HT-29 (cell line): ENCODE measurements at regions not wholly inside any gene's neighbourhood (a gene's known extent, or its start where the extent isn't known, plus 50 kb on each side); places are given as distances from the start of the nearest gene placed in this dataset.

Experiments used
- DNase-seq: peaks from one replicate; pipeline ENCODE4 v3.0.0-alpha.2; 2015; ENCODE audit warnings: low spot score

GRCh38 chr1:97986041-97987005 is 65.5 kb upstream of the DPYD start:
- DNase-seq, result no peak

- DNase-seq, result no peak
Observed at GRCh38 chr1:97983126-97983525, 62.3 kb upstream of the DPYD start.

- DNase-seq, result no peak
Observed at GRCh38 chr1:97980530-97980929, 59.7 kb upstream of the DPYD start.

GRCh38 chr1:97976801-97977200 is 56.0 kb upstream of the DPYD start:
- no peak for DNase-seq
